NCI-H2171 (cell line): ENCODE measurements at regions not wholly inside any gene's neighbourhood (a gene's known extent, or its start where the extent isn't known, plus 50 kb on each side); places are given as distances from the start of the nearest gene placed in this dataset.
"Not testable (repeated sequence)": the region's sequence is repeated elsewhere in the genome, so short reads cannot be mapped to it uniquely, and the experiment has no call there.

Experiments
- DNase-seq: peaks from one replicate; lab custom pipeline; 2025; lab: John Stamatoyannopoulos, UW

DNA sequence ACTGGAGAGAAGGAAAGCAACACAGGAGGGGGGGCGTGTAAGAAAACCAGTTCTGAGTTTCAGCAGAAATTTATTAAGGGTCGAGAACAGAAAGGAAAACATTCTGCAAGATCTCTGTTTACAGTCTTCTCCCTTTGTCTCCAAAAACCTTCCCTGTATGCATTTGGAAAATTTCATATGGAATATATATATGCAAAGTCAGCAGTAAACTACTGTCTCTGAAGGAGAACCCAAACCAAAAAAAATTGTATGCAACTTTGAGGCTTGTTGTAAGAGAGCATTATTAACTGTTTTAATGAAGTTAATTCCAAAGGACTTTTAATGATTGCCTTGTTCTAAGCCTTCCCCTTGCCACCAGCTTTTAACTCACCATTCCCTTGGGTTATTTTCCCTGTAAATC lies 238.2 kb upstream of the GPR149 start:
- DNase-seq, result no peak

GRCh38 chr3:154666542-154666941 lies 236.6 kb upstream of the GPR149 start:
- DNase-seq, result no peak

GRCh38 chr3:154664714-154665113 lies 234.7 kb upstream of the GPR149 start:
- DNase-seq, result no peak

GRCh38 chr3:154662851-154663250 lies 232.9 kb upstream of the GPR149 start:
- no peak for DNase-seq

DNA sequence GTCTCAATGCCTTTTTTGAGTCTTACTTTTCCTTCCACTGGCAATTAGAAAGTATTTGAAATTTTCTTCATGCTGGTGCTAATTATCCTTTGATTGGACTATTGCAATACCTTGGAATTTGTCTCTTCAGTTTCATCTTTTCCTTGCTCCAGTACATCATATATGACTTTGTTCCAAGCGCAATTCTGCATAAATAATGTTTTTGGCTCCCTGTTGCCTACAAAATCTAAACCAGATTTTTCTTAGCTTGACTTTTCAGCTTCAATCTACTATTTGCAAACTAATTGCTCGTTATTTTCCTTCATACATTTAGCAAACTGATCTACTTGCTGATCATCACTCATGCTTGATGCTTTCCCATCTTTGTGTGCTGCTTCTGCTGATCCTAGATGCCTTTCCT lies 230.8 kb upstream of the GPR149 start:
- no peak for DNase-seq

GRCh38 chr3:154658000-154658399 lies 228.0 kb upstream of the GPR149 start:
- no peak for DNase-seq

- DNase-seq, result no peak
Observed at GRCh38 chr3:154657218-154657617, 227.2 kb upstream of the GPR149 start.

DNA sequence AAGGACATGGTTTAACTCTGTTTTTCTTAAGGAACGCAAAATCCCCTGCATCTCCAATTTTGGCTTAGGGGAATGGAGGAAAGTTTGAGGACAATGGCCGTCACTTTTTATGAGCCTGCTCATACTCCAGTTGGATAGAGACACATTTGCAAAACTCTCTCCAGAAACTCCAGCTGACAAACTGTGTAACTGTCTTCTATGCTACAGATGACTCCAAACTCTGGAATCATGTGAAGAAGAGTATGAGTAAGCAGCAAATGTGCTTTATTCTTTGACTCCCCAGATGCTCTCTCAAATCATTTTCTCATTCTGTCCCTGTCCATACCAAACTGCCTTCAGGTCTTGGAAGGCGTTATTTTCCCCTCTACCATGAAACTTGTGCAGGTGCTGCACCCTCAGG lies 226.5 kb upstream of the GPR149 start:
- DNase-seq, result no peak

DNA sequence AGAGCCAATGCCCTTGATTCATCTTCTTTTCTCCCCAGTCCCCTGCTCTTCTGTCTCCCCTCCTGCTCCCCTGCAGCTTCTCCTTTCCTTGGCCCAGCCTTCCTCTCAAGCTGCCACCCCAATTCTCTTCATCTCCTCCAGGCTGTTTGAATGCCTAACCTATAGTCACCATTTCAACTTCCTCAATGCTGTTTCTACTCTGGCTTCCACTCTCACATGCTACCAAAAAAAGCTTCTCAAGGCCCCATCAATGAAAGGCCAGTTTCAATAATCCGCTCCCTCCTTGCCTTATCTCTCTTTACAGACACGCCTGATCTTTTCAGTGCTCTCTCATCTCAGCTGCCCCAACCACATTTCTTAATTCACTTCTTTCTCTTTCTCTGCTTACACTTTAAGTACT lies 212.2 kb upstream of the GPR149 start:
- no peak for DNase-seq

GRCh38 chr3:154625756-154626155 lies 195.8 kb upstream of the GPR149 start:
- no peak for DNase-seq

GRCh38 chr3:154619621-154620020 lies 189.6 kb upstream of the GPR149 start:
- not testable (repeated sequence) for DNase-seq

- no peak for DNase-seq
Observed at GRCh38 chr3:154616298-154616697, 186.3 kb upstream of the GPR149 start.

DNA sequence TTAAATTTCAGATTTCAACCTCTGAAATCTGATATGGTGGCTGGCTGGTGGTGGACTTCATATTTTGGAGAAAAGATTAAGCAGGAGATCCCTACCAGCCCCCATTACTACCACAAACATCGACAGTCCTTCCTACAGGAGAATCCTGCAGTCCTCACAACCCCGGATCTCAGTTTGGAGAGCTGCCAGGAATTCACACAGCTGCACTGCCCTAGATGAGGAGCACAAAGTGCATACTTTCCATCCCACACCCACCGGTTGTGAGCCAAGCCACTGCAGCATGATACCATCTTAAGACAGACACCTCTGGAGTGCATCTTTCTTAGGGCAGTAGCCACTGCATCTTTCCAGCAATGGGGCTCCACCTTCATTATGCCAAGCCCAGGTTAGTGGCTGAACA lies 185.5 kb upstream of the GPR149 start:
- DNase-seq, result no peak

DNA sequence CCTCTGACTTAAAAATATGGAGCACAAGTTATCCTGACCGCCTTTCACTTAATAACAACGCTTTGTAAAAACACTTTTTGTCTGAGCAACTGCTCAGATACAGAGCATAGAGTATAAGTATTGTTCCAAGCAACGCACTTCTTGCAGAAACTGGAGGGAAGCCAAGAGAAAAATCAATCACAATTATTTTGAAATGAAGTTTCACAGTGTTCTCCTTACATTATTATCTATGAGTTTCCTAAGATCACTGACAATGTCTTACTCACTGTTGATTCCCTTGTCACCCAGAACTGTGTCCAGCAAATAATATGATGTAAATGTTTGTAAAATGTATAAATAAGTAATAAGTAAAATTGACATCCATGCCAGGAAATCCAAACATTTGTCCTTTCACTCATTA lies 184.6 kb upstream of the GPR149 start:
- DNase-seq, result no peak

GRCh38 chr3:154614078-154614477 lies 184.1 kb upstream of the GPR149 start:
- no peak for DNase-seq

DNA sequence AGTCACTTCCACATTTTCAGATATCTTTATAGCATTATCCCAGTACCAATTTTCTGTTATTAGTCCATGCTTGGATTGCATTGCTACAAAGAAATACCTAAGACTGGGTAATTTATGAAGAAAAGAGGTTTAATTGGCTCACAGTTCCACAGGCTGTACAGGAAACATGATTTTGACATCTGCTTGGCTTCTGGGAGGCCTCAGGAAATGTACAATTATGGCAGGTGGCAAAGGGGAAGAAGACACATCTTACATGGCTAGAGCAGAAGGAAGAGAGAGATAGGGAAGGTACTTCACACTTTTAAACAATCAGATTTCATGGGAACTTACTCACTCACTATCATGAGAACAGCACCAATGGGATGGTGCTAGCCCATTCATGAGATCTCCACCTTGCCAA lies 172.3 kb upstream of the GPR149 start:
- no peak for DNase-seq

DNA sequence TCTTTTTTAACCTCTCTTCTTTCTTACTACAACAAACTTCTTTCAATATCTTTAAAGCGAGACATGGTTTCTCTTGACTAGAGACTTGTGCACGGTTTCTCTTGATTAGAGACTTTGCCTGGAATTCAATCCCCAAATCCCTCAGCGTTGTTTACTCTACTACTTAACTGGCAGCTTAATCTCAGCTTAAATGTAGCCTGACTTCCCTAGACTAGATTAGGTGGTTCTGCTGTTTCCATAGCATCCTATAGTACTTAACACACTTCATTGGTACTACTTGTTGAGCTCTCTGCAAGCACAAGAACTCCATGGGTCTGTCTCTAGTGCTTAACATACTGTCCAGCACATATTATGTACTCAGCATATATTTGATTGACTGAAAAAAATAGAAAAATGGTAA lies 168.2 kb upstream of the GPR149 start:
- DNase-seq, result no peak

- DNase-seq, result no peak
Observed at GRCh38 chr3:154590675-154591384, 160.8 kb upstream of the GPR149 start.

DNA sequence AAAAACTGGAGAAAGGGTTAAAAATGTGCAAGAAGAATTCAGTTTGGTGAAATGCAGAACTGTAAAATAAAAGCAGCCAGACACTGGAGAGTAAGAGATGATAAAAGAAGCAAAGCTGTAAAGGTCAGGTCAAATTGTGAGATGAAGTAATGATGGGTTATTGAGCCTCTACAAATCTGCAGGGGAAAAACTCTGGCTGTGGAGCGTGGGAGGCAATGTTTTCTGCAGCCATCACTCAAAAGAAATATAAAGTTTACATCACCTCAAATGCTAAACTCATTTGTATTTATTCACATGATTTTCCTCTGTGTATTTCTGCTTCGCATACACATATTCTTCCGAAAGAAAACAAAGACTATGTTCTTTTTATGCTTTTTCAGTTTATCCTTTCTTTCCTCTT lies 158.8 kb upstream of the GPR149 start:
- no peak for DNase-seq

DNA sequence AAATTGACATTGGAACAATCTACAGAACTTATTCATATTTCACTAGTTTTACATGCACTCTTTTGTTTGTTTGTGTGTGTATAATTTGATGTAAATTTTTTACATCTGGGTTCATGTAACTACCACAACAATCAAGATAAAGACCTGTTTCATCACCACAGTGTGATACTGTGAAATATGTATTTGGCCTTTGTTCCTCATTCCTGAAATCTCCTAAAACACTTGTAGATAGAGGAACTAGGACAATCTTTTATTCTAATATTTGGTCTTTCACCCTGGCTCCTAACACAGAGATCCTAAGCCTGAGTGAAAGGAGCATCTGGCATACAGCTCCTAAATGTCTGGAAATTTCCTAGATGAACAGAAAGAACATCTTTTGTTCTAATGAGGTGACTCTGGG lies 155.0 kb upstream of the GPR149 start:
- DNase-seq, result no peak

DNA sequence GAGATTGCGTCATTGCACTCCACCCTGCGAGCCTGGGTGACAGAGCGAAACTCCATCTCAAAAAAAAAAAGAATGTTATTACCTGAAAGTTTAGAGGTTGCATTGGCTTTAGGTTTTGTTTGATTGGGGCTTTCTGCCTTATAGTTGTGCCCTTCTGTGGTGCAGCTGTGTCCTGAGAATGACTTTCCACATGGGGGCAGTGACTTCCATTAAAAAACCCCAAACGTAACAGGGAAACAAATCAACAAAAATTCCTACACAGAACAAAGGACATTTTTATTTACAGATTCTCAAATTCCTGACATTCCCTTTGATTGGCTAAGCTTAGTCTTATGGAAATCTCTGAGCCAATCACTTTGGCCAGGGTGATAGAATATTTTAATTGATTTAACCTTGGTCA lies 154.1 kb upstream of the GPR149 start:
- no peak for DNase-seq

DNA sequence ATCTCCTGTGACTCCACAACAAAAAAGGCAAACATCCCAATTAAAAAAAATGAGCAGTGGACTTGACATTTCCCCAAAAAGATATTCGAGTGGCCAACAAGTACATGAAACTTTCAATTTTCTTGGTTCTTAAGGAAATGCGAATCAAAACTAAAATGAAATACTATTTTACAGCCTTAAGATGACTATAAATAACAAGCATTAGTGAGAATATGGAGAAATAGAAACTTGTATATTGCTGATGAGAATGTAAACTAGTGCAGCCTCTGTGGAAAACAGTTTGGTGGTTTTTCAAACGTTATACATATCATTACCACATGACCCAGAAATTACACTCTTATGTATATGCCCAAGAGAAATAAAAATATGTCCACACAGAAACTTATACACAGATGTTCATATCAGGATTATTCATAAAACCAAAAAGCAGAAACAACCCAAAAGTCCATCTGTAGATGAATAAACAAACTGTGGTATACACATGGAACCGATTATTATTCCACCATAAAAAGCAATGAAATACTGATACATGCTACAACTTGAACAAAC lies 153.2 kb upstream of the GPR149 start:
- DNase-seq, result no peak

GRCh38 chr3:154582501-154582900 lies 152.5 kb upstream of the GPR149 start:
- no peak for DNase-seq

DNA sequence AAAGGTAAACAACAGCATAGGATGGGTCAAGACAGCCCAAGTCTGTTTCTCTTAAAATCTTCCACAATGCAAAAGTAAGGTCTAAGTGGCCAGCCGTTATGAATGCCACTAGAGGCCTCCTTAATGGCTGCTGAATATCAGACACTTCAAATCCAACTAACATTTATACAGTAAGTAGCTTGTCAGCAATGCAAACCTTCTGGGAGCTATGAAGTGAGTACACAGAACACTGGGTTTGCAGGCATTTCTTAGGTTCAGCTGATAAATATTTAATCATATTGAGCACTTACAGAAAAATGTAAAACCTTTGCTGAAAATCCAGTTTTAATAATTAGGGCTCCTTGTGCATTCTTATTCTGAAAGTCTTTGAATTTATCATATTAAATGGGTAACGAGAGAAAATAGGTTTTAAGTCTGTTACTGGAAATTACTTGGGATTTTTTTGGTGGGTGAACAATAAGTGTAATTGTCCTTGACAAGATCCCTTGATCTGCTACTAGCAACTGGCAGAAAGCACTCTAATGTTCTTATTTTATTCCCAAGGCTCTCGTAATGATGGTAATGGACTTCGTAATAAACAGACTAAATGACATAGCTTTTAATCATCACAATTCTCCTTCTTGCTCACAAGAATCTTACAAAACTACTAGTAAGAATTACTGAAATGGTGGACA lies 141.7 kb upstream of the GPR149 start:
- no peak for DNase-seq
